Liver (tissue), 8 donors: ENCODE measurements at regions not wholly inside any gene's neighbourhood (a gene's known extent, or its start where the extent isn't known, plus 50 kb on each side); places are given as distances from the start of the nearest gene placed in this dataset.

Source experiments
- DNase-seq: peaks from one replicate; pipeline ENCODE4 v3.0.0-alpha.2; 2017; ENCODE audit warnings: low spot score
- H3K27ac ChIP-seq, 2 donors: one replicate each; pipeline ENCODE4 v1.7.0; 2013; ENCODE audit warnings: inconsistent platforms in 2 of 2, low read length in 2 of 2, control low read depth in 1 of 2, low read depth in 1 of 2, mild to moderate bottlenecking in 1 of 2
- H3K27me3 ChIP-seq, 4 donors: one replicate each; pipeline versions ENCODE4 v1.6.1 to v1.7.0; 2013; ENCODE audit warnings: low read length in 3 of 4, inconsistent platforms in 1 of 4, mild to moderate bottlenecking in 1 of 4, moderate library complexity in 1 of 4; ENCODE audit not compliant: control insufficient read depth in 4 of 4, insufficient read depth in 4 of 4
- H3K36me3 ChIP-seq, 4 donors: one replicate each; pipeline versions ENCODE4 v1.6.1 to v1.7.0; 2013; ENCODE audit warnings: low read length in 3 of 4, mild to moderate bottlenecking in 3 of 4, low read depth in 1 of 4, moderate library complexity in 1 of 4; ENCODE audit not compliant: control insufficient read depth in 4 of 4, insufficient read depth in 3 of 4
- H3K4me1 ChIP-seq, 4 donors: one replicate each; pipeline versions ENCODE4 v1.6.1 to v1.7.0; 2013; ENCODE audit warnings: low read length in 3 of 4, mild to moderate bottlenecking in 3 of 4, moderate library complexity in 1 of 4; ENCODE audit not compliant: control insufficient read depth in 4 of 4, insufficient read depth in 4 of 4
- H3K4me3 ChIP-seq, 3 donors: one replicate each; pipeline versions ENCODE4 v1.6.1 to v1.7.0; 2013; ENCODE audit warnings: low read length in 3 of 3, control low read depth in 1 of 3, low read depth in 1 of 3, mild to moderate bottlenecking in 1 of 3
- H3K9ac ChIP-seq, 2 donors: one replicate each; pipeline ENCODE4 v1.7.0; 2013; ENCODE audit warnings: low read length in 2 of 2, mild to moderate bottlenecking in 2 of 2, moderate library complexity in 2 of 2, control low read depth in 1 of 2, low read depth in 1 of 2
- H3K9me3 ChIP-seq, 4 donors: one replicate each; pipeline versions ENCODE4 v1.6.1 to v1.7.0; 2013; ENCODE audit warnings: low read length in 3 of 4; ENCODE audit not compliant: control insufficient read depth in 4 of 4
- EGR1 ChIP-seq, 2 donors: IDR thresholded peaks; 2 replicates each; pipeline ENCODE4 v1.6.1; 2016 to 2018; ENCODE audit warnings: antibody characterized with exemption in 2 of 2, low read depth in 2 of 2
- FOXA1 ChIP-seq: IDR thresholded peaks from 2 replicates; pipeline ENCODE4 v1.6.1; 2016; ENCODE audit warnings: antibody characterized with exemption
- FOXA2 ChIP-seq: IDR thresholded peaks from 2 replicates; pipeline ENCODE4 v1.6.1; 2016; ENCODE audit warnings: antibody characterized with exemption
- GABPA ChIP-seq, 2 donors: IDR thresholded peaks in 1 of 2; conservative IDR thresholded peaks in 1 of 2; 2 replicates each; pipeline ENCODE4 v1.6.1; 2016; ENCODE audit warnings: antibody characterized with exemption in 2 of 2, mild to moderate bottlenecking in 1 of 2, moderate library complexity in 1 of 2
- HNF4A ChIP-seq, 2 donors: conservative IDR thresholded peaks; 2 replicates each; pipeline ENCODE4 v1.6.1; 2016; ENCODE audit warnings: antibody characterized with exemption in 2 of 2, mild to moderate bottlenecking in 2 of 2
- HNF4G ChIP-seq: IDR thresholded peaks from 2 replicates; pipeline ENCODE4 v1.6.1; 2016; ENCODE audit warnings: antibody characterized with exemption
- JUND ChIP-seq, 2 donors: IDR thresholded peaks; 2 replicates each; pipeline ENCODE4 v1.6.1; 2016; ENCODE audit warnings: antibody characterized with exemption in 2 of 2
- NR2F2 ChIP-seq: IDR thresholded peaks from 2 replicates; pipeline ENCODE4 v1.6.1; 2016; ENCODE audit warnings: antibody characterized with exemption
- RAD21 ChIP-seq, 2 donors: IDR thresholded peaks; 2 replicates each; pipeline ENCODE4 v1.6.1; 2016; ENCODE audit warnings: antibody characterized with exemption in 2 of 2, mild to moderate bottlenecking in 2 of 2
- RXRA ChIP-seq, 2 donors: IDR thresholded peaks; 2 replicates each; pipeline ENCODE4 v1.6.1; 2017 to 2018; ENCODE audit warnings: antibody characterized with exemption in 2 of 2, mild to moderate bottlenecking in 1 of 2
- SP1 ChIP-seq: IDR thresholded peaks from 2 replicates; pipeline ENCODE4 v1.6.1; 2018; ENCODE audit warnings: antibody characterized with exemption, mild to moderate bottlenecking
- TAF1 ChIP-seq: conservative IDR thresholded peaks from 2 replicates; pipeline ENCODE4 v1.6.1; 2016; ENCODE audit warnings: antibody characterized with exemption, mild to moderate bottlenecking
- YY1 ChIP-seq: IDR thresholded peaks from 2 replicates; pipeline ENCODE4 v1.6.1; 2016; ENCODE audit warnings: antibody characterized with exemption, mild to moderate bottlenecking
- WGBS: extraction: QIAGEN DNeasy Blood & Tissue Kit; methylation state at CpG from one replicate; pipeline ENCODE4 v1.1.7; 2013; 5-methylcytosine and 5-hydroxymethylcytosine counted together
- TF ChIP-seq, protein P1 (sequence below): IDR thresholded peaks from 2 replicates; pipeline ENCODE4 v1.6.1; 2016; ENCODE audit warnings: antibody characterized with exemption
- TF ChIP-seq, protein P2 (sequence below): IDR thresholded peaks from 2 replicates; pipeline ENCODE4 v1.6.1; 2016; ENCODE audit warnings: antibody characterized with exemption
- TF ChIP-seq, protein P3 (sequence below): fragments of 150-350 bp; IDR thresholded peaks from 2 replicates; pipeline ENCODE4 v1.5.1; 2017; ENCODE audit warnings: improper control_type of control experiment, low read depth, low read length; ENCODE audit not compliant: missing input control
- TF ChIP-seq, protein P4 (sequence below): IDR thresholded peaks from 2 replicates; pipeline ENCODE4 v1.6.1; 2016; ENCODE audit warnings: antibody characterized with exemption
- TF ChIP-seq, protein P5 (sequence below): IDR thresholded peaks from 2 replicates; pipeline ENCODE4 v1.6.1; 2016; ENCODE audit warnings: antibody characterized with exemption, mild to moderate bottlenecking
- donor health status: healthy.
- donor health status: healthy.
- donor health status: healthy.
- donor health status: healthy.
- donor health status: healthy.

DNA sequence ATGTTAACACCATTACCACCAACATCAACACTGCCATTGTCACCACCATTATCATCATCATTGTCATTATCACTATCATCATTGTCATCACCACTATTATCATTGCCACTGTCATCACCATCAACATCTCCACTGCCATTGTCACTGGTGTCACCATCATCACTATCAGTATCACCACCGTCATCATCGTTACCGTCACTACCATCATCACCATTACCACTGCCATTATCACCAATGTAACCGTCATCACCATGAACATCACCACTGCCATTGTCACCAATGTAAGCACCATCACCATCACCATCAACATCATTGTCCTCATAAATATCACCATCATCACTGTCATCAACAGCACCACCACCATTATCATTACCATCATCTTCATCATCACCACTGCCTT, 633.2 kb upstream of the EEF2KMT start:
- Histone ChIP-seq H3K27me3 (no peaks in the 10 kb centered on the region), H3K4me1 (no peaks in the 10 kb centered on the region), H3K36me3 (no peaks in the 10 kb centered on the region), H3K4me3 (no peak overlapping the region), H3K9ac (no peak overlapping the region), H3K9me3 (peaks cover 0 to 2% (median 0%) of the 10 kb centered on the region in 4 donors), H3K27ac (no peak overlapping the region)
- no peak for TF ChIP-seq EGR1 (IDR thresholded peaks at IDR 0.05; ENCODE audit: low read depth in 2 of 2)
- TF ChIP-seq YY1 = no peak
- TF ChIP-seq, protein P1, sequence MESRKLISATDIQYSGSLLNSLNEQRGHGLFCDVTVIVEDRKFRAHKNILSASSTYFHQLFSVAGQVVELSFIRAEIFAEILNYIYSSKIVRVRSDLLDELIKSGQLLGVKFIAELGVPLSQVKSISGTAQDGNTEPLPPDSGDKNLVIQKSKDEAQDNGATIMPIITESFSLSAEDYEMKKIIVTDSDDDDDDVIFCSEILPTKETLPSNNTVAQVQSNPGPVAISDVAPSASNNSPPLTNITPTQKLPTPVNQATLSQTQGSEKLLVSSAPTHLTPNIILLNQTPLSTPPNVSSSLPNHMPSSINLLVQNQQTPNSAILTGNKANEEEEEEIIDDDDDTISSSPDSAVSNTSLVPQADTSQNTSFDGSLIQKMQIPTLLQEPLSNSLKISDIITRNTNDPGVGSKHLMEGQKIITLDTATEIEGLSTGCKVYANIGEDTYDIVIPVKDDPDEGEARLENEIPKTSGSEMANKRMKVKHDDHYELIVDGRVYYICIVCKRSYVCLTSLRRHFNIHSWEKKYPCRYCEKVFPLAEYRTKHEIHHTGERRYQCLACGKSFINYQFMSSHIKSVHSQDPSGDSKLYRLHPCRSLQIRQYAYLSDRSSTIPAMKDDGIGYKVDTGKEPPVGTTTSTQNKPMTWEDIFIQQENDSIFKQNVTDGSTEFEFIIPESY = no peak
- TF ChIP-seq, protein P2, sequence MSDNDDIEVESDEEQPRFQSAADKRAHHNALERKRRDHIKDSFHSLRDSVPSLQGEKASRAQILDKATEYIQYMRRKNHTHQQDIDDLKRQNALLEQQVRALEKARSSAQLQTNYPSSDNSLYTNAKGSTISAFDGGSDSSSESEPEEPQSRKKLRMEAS = no peak
- no peak for TF ChIP-seq JUND (IDR thresholded peaks at IDR 0.05)
- TF ChIP-seq FOXA2 = no peak
- TF ChIP-seq, protein P3, sequence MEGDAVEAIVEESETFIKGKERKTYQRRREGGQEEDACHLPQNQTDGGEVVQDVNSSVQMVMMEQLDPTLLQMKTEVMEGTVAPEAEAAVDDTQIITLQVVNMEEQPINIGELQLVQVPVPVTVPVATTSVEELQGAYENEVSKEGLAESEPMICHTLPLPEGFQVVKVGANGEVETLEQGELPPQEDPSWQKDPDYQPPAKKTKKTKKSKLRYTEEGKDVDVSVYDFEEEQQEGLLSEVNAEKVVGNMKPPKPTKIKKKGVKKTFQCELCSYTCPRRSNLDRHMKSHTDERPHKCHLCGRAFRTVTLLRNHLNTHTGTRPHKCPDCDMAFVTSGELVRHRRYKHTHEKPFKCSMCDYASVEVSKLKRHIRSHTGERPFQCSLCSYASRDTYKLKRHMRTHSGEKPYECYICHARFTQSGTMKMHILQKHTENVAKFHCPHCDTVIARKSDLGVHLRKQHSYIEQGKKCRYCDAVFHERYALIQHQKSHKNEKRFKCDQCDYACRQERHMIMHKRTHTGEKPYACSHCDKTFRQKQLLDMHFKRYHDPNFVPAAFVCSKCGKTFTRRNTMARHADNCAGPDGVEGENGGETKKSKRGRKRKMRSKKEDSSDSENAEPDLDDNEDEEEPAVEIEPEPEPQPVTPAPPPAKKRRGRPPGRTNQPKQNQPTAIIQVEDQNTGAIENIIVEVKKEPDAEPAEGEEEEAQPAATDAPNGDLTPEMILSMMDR = no peak
- TF ChIP-seq, protein P4, sequence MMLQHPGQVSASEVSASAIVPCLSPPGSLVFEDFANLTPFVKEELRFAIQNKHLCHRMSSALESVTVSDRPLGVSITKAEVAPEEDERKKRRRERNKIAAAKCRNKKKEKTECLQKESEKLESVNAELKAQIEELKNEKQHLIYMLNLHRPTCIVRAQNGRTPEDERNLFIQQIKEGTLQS = no peak
- no peak for TF ChIP-seq HNF4G
- TF ChIP-seq FOXA1 = no peak
- TF ChIP-seq, protein P5, sequence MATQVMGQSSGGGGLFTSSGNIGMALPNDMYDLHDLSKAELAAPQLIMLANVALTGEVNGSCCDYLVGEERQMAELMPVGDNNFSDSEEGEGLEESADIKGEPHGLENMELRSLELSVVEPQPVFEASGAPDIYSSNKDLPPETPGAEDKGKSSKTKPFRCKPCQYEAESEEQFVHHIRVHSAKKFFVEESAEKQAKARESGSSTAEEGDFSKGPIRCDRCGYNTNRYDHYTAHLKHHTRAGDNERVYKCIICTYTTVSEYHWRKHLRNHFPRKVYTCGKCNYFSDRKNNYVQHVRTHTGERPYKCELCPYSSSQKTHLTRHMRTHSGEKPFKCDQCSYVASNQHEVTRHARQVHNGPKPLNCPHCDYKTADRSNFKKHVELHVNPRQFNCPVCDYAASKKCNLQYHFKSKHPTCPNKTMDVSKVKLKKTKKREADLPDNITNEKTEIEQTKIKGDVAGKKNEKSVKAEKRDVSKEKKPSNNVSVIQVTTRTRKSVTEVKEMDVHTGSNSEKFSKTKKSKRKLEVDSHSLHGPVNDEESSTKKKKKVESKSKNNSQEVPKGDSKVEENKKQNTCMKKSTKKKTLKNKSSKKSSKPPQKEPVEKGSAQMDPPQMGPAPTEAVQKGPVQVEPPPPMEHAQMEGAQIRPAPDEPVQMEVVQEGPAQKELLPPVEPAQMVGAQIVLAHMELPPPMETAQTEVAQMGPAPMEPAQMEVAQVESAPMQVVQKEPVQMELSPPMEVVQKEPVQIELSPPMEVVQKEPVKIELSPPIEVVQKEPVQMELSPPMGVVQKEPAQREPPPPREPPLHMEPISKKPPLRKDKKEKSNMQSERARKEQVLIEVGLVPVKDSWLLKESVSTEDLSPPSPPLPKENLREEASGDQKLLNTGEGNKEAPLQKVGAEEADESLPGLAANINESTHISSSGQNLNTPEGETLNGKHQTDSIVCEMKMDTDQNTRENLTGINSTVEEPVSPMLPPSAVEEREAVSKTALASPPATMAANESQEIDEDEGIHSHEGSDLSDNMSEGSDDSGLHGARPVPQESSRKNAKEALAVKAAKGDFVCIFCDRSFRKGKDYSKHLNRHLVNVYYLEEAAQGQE = no peak
- TF ChIP-seq HNF4A (conservative IDR thresholded peaks at IDR 0.05) = no peak
- TF ChIP-seq GABPA (IDR thresholded peaks at IDR 0.05 in 1 of 2, conservative IDR thresholded peaks at IDR 0.05 in 1 of 2) = no peak
- no peak for TF ChIP-seq SP1
- TF ChIP-seq NR2F2 = no peak
- TF ChIP-seq TAF1 = no peak
- TF ChIP-seq RAD21 (IDR thresholded peaks at IDR 0.05) = no peak
- no peak for TF ChIP-seq RXRA (IDR thresholded peaks at IDR 0.05)
- no peak for DNase-seq
- 92% methylated on average over 4 of the region's 4 CpGs for WGBS
